NCI-H446 (cell line): ENCODE measurements at regions not wholly inside any gene's neighbourhood (a gene's known extent, or its start where the extent isn't known, plus 50 kb on each side); places are given as distances from the start of the nearest gene placed in this dataset.

Experiments
- DNase-seq, 2 experiments: peaks; one replicate each; lab custom pipeline; 2025; lab: John Stamatoyannopoulos, UW

DNA sequence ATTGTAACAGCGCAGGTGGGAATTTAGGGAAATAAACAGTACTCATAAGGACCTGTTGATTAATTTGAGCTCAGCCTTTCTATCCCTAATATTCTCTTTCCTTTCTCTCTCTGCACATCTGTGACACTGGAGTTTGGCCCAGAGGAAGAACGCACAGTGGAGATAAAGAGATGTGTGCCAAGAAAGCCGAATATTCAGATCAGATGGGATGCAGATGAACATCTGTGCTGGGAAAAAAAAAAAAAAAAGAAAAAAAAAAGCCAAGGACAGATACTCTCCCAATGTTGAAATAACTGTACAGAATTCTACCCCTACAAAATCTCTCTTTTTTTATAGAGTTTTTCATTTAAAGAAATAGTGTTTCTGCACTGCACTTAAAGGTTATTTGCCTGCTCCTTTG lies 485.4 kb downstream of the KCNJ2 start:
- DNase-seq: peak; percentile 23 to 64

- peak; percentile 22 to 46 for DNase-seq
These were observed 486.0 kb downstream of the KCNJ2 start for GRCh38 chr17:70655176-70655958.

- no peak for DNase-seq
These were observed 489.0 kb downstream of the KCNJ2 start for GRCh38 chr17:70658317-70658716.

DNA sequence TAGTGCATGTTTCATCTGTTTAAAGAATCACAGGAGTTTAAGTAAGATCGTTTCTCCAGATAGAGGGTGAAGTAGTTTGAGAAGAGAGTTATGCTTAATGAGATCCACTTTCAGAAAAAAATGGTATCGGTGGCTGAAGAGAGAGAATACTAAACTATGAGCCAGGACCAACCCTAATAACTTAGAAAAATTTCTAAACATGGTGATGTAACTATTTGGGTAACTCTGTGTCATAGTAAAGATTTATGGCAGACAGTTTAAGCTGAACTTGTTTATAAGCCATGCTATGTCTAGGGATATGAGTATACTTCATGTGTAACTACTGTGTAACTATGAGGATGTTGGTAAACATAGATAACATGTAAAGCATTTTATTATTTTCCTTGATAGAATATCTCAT lies 489.5 kb downstream of the KCNJ2 start:
- no peak for DNase-seq

- peak; percentile 22 to 46 for DNase-seq
These were observed 492.2 kb downstream of the KCNJ2 start for GRCh38 chr17:70661342-70662222.

DNA sequence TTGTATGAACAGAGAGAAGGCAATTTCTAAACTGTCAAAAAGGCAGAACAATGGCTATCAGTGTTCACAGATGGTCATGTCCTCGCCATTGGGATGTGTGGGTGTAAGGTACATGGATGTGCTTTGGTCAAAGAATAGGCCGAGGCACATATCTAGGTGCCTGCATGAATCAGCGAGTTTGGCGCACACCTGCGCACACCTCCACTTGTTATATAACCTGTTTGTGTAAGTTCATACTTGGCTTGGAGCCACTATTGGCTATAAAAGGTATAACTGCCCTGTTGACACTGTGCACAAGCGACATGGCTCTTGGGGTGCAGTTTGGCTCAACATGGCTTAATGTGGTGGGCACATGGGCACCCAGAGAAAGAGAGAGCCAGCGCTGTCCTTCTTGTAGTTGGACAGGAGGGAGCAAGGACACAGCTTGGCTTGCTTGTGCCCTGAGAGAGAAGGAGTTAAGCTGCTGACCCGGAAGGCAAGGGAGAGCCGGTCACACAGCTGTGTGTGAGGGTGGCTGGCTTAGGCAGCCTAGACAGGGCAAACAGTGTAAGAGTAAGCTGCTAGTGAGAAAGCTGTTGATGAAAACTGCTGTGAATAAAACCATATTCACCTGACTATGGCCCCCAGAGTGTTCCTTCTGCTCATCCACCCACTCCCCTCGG lies 499.1 kb downstream of the KCNJ2 start:
- no peak for DNase-seq

DNA sequence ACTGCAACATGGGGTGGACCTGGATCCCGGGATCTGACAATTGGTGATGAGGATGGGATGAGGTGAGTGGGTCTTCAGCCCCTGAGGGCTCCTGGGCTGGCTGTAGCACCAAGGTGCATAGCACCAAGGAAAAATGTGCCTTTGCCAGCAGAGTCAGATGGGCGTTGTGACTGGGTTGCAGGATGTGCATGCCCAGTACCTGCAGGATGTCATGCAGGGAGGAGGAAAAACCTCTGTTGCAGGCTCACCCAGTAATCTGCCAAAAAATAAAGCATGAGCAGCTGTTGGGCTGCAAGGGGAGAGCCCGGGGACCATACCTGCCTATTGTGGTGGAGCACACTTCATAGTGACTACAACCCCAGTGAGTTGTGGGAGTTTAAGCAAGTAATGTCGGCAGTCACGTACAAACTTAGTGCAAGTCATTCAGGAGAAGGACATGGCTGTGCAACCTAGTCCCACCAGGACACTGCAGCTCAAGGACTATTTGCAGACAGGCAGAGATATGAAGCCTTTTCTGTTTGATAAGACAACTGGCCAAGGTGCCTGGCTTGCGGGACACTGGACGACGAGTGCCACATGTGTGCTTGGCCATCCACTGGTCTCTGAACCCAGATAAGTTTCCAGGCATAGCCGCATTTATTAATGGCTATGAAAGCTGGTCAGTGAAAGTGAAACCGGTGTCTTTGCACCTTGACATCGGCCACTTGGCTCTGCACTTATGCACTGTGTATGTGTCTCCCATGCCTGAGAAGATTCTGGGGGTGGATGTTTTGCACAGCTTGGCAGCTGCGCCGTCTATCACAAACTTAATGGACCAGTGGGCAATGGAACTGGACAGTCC lies 499.8 kb downstream of the KCNJ2 start:
- no peak for DNase-seq

- no peak for DNase-seq
These were observed 504.7 kb downstream of the KCNJ2 start for GRCh38 chr17:70674061-70674460.

- no peak for DNase-seq
These were observed 505.8 kb downstream of the KCNJ2 start for GRCh38 chr17:70675070-70675590.

GRCh38 chr17:70677783-70678647 lies 508.7 kb downstream of the KCNJ2 start:
- DNase-seq: no peak

DNA sequence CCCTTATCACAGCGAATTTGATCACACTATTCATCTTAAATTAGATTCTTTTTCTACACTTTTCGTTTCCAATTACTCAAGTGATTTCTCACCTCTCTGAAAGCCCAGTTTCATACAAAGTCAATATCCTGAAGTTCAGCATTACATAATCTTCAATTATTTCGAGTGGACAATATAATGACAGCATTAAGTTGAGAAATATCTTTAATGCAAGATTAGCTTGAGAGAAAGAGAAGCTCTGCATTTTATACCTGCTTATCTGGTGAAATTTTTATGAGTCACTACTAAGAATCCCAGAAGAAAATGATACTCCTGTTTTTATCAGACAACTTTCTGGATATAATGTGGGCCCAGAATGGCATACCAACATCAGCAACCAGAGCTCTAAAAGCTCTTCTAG lies 509.6 kb downstream of the KCNJ2 start:
- DNase-seq: no peak

DNA sequence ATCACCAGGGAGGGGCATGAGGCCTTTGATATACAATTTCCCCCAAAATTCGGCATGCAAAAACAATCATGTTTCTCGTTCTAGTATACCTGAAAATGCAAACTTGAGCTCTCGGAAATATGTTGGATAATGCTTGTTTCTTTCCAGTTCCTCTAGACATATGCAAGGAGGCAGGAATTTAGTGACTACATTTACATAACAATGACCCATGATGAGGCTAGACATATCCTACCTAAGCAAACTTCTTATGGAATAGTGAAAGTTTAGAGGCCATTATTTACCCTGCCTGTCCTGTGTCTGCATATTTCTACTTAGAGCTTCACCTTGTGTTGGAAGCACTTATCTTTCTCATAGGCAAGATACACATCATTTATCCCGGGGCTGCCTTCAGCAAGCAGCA lies 514.6 kb downstream of the KCNJ2 start:
- DNase-seq: no peak

DNA sequence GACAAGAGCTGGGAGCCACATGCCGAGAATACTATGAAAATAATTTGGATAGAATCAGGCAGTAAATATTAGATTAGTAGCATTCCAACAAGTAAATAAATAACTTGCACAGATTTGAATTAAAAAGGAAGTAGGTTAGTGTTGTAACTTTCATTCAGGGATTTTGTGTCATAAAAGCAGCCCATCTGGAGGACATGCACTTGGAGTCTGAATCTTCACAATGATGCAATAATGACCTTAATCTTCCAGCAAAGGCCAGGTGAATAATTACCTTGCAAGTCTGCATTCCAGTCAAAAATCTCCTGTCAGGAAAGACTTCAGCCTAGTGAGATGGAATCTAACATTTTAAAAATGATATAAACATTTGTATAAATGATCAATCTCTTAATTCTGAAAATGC lies 518.1 kb downstream of the KCNJ2 start:
- DNase-seq: no peak

DNA sequence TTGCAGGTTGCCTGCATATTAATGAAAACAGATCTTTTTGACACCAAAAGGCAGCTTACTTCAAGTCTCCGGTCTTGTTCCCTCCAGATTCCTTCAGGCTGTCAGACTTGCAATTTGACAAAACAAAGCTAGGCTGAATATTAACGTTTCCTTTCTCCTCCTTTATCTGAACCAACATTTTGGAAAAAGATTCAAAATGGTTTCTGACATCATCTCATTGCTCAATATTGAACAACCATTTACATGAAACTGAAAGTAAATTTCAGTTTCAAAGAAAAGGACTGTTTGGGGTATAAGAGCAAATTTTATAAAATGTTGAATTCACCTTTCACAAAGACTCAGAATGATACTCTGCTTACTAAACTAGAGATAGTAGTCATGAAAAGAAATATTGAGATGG lies 521.8 kb downstream of the KCNJ2 start:
- no peak for DNase-seq

DNA sequence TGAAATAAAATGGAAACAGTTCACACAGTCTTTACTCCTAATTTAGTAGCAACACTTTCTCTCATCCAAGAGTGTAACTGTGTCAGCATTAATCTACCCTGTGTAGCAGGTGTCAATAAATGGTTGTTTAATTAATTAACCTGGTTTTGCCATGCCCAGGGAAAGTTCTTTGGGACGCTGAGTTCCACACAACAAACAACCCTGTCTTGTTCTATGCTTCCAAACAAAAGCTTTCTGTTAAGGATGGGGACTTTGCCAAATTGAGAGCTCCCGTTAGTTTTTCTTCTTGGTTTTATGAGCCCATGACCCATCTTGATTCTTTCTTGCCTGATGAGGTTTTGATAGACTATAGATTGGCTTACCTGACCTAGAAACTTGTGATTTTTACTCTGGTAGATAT lies 530.1 kb downstream of the KCNJ2 start:
- no peak for DNase-seq

DNA sequence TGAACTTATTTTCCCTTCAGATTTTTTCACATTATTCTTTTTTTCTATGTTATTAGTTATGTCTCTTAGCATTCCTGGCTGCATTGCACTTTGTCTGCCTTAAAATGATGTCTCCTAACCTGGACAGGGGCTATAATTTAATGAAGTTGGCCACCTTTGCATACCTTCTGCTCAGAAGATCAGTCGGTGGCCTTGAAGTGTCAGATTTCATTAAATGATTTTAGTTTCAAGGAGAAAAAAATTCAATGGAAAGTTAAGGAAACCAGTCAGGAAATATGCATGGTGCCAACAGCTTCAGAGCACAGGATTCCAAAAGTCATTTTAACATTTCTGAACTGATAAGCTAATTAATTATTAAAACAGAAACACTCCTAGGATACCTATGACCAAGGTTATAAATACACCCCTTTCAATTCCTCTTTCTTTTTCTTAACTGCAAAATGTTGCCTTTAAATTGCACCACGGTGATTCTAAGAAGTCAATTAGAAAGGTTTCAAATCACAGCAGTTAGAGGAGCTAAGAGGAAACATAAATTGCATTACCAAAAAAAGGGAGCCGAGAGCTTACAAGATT lies 533.4 kb downstream of the KCNJ2 start:
- DNase-seq: no peak

DNA sequence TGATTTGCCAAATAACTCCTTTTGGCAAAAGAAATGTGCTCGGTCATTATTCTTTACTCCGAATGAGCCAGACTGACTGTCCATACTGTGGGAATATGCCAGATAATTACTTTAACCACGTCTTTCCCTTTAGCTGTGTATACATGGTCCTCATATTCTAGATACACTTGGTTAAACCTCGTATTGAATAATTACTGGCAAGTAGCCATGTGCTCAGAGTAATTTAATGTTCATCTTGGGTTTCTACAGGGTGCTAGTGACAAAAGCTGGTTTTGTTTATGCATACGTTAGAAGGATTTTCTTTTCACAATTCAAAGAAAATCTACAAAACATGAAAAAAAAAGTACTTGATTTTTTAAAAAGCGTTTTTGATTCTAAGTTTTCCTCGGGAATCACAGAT lies 540.3 kb downstream of the KCNJ2 start:
- peak; percentile 20 to 73 for DNase-seq

DNA sequence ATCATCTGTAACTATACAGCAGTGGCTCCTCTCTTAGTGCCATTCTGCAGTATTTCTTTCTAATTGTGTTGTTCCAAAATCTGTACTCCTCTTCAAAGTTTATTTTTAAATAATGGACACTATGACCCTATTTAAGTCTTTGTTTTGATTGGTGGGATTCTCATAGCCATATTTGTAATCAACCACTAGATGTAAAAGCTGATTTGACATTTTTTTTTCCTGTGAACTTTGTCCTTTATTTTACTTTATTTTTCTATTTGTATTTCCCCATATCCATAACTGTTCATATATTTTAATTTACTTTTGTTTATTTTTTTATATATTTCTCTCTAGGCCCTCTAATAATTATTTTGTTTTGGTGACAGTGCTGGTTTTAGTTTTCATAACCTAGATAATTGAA lies 544.4 kb downstream of the KCNJ2 start:
- DNase-seq: no peak

- no peak for DNase-seq
These were observed 547.2 kb downstream of the KCNJ2 start for GRCh38 chr17:70716551-70716950.

GRCh38 chr17:70717042-70717441 lies 547.7 kb downstream of the KCNJ2 start:
- DNase-seq: no peak
